ENCODE measurements at regions not wholly inside any gene's neighbourhood (a gene's known extent, or its start where the extent isn't known, plus 50 kb on each side); places are given as distances from the start of the nearest gene placed in this dataset.

DNA sequence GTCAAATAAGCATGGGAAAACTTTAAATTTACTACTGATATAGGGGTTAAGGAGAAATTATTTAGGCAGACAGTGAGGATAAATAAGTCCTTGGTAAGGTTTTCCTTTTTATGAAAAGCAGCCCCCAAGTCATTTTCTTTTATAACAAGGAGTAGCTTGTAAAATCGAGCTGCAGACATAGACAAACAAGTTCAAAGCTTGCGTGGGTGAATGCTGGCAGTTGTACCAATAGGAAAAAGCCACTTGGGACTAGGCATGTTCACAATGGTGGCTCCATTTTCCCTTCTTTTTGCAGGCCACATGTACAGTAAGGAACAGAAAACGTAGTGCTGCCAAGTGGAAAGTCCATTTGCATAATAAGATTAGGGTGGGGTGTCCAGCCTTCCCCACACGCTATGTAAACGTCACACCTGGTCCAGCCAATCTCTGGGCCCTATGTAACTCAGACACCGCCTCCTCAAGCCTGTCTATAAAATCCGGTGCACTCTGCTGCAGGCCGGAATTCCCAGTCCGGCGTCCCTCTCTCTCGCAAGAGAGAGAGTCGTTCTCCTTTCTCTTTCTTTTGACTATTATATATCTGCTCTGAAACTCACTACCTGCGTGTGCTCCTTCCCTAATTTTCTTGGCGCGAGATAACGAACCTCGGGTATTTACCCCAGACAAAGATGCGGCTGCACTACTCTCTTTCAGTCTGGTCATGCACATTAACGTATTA, 217.1 kb upstream of the MAN1A1 start:
- DNase-seq = no peak

DNA sequence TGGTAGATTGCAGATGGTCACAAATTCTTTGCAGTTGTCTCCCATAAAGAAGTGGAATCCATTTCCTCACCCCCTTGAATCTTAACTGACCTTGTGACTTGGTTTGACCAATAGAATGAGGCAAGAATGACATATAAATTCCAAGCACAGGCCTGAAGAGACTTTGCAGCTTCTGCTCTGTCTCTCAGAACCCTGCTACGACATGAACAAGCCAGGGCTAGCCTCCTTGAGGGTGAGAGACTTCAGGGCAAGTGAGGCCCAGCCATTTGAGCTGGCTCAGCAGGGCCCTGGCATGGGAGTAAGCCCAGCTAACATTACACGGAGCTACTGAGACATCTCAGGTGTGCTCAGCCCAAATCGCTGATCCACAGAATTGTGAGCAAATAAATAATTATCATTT, 216.3 kb upstream of the MAN1A1 start:
- no peak for DNase-seq

DNA sequence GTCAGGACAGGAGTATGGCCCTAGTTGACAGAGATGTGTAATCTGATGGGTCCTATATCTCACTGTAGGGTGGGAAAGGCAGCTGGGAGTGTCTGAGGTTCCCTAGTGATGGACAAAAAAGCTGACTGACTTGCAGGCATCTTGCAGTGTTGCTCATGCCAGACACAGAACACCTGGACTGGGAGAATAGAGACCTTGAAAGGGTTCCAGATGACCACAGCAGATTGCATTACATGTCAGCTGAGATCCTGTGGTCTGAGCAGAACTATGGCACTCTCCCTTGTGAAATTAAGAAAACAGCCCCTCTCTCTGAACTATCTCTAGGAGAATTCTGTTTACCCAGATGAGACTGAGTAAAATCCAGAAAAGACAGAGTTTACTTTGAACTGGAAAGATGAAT, 212.6 kb upstream of the MAN1A1 start:
- no peak for DNase-seq

DNA sequence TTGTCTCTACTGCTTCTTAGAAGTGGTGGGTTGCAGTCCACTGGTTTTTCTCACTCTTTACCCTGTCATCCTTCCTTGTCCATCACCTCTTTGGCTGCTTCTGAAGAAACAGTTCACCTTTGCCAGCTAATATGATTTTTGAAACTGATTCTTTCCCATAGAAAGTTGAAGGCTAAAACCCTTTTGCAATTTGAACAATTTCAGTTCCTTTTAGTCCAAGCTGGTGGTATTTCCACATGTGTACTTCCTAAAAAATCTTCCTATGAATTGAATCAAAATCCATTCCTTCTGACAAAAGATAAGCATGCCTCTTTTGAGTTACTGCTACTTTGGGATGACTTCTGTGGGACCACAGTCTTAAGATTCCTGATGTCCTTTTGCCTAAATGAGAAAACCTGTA, 210.0 kb upstream of the MAN1A1 start:
- DNase-seq = no peak

DNA sequence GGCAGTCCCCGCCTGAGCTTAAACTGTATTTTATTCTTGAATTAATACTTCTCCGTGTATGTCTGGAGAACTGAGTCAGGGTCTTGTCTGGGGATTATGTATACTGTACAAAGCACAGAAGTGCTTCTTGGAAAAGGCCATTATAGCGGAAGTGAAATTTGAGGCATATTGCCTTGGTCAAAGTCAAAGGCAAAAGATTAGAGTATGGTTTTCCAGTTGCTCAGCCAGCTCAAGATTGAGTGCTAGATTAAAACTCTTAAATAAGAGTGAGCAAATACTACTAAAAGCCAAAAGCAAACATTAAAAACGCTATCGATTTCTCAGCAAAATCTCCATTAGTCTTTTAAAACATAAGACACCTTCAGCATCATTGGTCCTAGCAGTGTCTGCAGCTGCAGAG, 207.7 kb upstream of the MAN1A1 start:
- DNase-seq = no peak

DNA sequence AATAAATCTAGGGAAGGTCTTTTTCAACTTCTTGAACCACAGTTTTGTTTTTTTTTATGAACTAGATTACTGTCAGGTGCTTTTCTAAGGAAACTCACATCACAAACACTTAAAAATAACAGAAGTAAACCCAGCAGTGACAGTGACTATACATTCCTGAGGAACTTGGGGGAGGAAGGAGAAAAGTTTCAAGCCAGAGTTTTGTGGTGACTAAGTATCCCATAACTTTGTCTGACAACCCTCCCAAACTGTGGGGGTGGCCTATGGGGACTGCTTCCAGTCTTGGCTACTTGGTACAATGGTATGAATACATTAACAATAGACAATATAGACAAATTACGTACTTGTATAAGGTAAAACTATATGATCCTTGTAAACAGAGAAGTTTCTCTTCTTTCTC, 202.5 kb upstream of the MAN1A1 start:
- DNase-seq = no peak

DNA sequence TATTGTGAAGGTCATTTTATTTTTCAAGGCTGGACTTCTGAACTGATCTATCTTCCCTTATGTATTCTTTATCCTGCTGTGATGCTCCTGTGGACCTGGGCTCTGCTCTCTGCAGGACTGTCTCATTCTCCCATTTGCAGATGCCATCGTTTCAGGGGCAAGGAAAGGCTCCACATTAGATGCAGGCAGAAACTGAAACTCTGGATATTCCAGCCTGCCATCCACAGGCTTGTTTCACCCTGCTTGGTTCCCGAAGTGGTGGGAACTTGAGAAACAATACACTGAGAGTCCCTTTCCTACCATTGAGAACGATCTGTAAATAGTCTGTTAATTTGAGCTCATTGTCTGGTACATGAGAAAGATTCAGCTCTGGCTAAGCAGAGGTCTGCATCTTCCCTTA, 197.5 kb upstream of the MAN1A1 start:
- no peak for DNase-seq

DNA sequence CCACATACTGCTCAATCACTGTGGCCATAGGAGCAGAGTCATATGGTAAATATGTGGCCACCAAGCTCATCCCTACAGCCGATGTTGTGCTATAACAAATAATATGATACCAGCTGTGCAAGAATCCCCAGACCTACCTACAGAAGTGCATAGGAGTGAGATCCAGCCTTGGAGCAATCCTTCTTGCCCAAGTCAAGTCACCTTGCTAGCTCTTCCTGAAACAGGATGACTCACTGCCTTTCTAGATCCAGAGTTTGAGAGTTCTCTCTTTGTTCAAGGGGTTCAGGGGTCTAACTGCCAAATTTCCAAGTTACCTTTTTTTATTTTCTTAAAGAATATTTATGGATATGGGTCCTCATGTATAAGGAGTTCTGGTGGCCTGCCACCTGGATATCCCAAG, 195.7 kb upstream of the MAN1A1 start:
- no peak for DNase-seq

DNA sequence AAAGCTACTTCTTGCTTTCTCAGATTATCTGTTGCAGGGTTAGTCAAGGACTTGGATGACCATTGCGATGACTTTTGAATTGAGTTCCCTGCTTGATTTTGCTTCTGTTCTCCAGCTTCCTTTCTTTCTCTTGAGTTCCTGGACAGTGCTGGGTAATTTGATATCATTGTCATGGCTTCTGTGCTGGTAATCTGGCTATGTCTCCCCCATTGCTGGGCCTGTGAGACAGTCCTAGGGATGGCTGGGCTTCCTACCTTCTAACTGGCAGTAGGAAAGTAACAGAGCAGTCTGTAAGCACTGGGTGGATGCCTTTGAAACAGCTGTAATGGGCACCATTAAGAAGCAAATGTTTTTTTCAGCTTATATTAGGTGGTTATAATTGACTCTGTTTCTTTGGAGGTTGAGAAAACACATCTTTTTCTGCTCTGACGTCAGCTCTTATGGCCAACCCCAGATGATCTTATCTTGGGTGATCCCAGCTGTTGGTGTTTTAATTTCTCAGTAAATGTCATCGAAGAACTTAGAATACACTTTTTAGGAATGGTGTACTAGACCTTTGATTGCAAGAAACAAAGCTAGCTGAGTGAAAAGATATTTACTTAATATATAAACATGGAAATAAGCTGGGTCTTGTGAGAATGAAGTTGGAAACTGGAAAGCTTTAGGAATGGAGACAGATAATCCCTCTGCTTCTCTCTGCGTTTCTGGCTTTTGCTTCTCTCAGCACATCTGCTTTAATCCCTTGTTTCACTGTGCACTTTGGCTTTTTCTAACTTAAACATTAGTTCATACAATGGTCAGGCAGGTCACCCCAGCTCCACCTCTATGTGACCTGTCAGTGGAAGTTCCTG, 195.0 kb upstream of the MAN1A1 start:
- DNase-seq = no peak

DNA sequence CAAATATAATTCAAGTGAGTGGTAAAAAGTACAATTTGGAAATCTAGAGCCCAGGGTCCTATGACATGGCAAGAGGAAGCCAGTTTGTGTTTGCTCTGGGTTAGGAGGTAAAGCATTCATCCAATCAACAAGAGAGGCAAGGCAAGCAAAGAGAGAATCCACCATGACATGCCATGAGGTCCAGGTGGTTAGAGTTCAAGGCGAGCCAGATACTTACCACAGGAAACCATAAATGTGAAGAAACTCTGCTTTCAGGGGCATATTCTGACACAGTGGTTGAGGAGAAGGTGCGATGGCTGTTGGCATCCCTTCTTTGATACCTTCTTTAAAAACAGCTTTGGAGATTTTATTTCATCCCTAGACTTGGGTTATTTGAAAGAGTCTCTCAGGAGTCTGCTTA, 193.8 kb upstream of the MAN1A1 start:
- no peak for DNase-seq

DNA sequence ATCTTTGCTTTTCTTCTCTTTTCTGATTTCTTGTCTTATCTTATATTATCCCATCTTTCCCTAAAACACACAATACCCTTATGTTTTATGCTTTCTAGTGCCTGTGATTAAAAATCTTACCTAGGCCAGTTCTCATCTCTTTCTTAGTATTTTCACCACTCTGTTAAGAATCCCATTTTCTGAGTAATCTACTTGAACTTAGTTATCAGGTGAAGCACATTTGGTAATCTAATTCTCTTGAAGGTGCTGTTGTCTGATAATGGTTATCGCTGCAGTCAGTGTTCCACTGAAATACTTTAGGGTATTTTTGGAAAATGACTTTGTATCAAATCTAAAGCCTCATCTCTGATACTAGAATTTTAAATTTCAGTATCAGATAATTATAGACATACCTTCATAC, 192.5 kb upstream of the MAN1A1 start:
- DNase-seq = no peak

DNA sequence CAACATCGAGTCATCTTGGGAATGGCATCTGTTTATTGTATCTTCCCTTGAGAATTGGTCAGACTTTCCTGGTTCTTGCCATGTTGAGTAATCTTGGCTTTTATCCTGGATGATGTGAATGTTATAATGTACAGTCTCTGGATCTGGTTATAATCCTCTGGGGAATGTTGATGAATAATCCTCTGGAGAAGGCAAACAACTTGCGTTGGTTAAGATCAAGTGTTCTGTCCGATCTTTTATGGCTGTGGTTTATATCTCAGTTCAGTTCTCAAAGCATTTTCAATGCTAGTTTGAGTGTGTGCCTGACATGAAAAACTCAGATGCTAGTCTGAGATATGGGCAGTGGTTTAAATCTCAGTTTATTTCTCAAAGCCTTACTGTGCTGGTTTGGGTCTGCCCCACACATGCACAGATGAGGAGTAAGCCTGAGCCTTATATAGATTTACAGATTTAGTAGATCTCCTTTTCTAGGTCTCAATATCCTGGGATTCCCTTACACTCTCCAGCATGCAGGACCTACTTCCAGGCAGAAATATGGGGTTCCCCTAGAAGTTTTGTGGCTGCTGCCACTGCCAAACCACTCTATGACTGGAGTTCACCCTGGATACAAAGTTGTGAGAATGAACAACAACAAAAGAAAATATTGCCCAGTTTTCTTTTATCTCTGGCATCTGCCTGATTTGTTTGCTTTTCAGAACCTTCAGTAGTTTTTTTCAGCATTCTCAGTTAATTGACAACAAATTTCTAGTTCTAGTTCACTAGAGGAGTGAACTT, 191.8 kb upstream of the MAN1A1 start:
- DNase-seq = no peak

DNA sequence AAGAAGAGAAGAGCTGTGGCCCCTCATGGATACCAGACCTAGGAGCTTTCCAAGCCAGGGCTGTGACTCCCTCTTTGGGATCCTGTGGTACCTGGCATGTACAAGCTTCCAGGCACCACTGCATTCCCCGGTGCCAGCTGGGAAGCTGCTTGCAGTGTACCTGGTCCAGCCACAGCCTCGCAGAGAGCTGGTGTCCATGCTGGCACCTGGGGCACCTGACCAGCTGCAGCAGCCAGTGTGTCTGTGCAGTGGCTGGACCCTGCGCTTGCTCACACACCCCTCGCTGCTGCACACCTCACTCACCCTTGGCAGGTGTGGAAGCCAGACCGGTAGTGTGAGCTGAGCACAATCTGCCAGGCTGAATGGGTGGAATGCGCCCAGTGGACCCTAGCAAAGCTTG, 190.9 kb upstream of the MAN1A1 start:
- DNase-seq = no peak

DNA sequence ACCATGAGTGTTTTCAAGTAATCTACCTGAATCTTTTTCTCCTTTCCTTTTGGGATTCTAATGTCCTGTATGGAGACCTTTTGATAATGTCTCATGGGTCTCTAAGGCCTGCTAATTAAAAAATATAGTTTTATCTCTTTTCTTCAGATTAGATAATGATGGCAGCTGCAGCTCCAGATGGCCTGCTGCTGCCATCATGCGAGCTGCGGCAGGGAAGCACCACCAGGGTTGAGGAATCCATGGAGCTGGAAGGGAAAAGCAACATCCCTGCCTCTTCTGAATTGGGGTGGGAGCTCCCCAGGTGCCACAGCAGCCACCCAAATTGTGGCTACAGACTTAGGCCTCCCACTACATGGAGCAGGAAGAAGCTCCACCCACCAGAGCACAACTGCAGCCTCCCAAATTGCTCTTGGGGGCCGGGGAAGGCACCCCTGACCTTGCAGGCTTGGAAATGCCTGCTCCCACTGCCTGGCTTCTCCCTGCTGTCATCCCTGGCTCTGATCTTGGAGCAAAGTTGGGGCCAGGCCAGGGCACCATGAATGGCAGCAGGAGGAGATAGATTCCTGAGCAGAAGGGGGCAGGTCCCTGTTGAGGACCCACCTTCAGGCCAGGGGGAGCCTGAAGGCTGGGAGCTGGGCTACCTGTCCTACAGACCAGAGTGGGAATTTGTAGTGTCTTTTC, 189.6 kb upstream of the MAN1A1 start:
- no peak for DNase-seq

DNA sequence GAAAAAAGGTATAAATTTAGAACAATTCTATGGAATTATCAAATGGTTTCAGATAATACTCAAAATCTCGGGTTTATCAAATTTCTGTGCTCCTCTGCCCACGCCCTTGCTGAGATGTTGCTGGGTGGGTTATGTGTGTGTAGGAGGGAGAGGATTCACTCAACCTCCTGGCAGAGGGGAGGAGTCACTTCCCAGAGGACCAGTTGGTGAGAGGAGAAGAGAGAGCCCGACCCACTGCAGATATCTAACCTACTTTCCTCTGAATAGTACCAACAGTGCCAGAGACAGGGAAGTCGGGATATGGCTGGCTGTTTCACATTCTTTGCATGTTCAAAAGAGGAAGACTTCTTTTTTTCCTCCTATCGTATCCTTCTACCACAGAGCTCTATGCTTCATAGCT, 187.1 kb upstream of the MAN1A1 start:
- DNase-seq = no peak

DNA sequence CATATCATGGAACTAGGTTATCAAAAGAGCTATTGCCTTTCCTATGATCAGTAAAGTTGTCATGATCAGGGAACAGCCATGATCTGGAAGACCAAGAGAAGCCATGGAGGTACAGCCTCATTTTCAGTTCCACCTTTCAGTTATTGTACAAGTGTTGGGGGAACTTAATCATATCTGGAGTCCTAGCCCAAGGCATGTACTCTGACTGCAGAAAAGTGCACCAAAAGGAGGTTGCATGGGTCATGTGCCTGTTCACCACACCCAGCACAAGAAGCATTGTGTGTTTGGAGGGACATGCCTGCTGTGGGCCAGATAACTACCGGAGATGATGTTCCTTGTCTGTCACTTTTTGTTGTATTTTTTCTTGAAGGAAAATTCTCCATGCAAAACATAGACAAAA, 185.8 kb upstream of the MAN1A1 start:
- no peak for DNase-seq

DNA sequence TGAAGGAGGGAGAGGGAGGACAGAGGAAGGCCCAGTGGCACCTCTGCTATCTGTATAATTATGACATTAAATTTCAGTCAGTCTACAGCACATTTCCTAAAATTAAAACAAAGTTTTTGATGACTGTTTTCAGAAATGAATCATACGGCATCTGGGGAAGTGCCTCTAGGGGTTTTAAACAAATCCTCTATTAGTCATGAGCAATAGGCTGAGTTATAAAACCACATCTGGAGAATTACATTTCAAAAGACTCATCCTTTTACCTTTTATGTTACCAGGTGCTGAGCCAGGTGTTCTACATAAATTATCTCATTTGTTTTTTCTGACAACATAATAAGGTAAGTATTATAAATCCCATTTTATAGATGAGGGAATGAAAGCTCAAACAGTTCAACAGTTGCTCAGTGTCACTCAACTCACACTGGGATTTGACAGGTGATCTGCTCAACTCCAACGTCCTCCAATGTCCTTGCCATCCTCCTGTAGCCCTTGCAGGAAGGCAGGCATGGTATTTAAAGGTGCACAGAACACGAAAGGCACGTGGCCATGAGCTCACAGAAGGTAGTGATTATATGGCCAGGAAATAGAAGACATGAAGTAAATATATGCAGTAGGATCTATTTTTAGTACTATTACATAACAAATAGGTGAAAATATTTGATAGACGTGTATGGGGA, 184.2 kb upstream of the MAN1A1 start:
- DNase-seq = no peak

DNA sequence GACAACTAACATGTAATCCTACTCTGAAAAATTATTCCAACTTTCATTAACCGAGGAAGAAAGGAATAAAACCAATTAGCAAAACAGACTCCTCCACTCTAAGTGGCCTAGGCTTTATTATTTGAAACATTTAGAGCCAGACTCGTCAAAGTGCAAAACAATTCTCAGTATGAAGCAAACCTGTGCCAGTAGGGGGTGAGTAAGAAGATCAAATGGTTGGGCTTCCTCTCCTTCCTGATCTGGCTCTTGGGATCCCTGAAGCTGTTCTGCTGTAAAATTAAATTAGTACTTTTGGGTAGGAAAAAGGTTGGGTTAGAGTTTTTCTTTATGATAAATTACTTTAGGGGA, 177.6 kb upstream of the MAN1A1 start:
- DNase-seq = no peak

DNA sequence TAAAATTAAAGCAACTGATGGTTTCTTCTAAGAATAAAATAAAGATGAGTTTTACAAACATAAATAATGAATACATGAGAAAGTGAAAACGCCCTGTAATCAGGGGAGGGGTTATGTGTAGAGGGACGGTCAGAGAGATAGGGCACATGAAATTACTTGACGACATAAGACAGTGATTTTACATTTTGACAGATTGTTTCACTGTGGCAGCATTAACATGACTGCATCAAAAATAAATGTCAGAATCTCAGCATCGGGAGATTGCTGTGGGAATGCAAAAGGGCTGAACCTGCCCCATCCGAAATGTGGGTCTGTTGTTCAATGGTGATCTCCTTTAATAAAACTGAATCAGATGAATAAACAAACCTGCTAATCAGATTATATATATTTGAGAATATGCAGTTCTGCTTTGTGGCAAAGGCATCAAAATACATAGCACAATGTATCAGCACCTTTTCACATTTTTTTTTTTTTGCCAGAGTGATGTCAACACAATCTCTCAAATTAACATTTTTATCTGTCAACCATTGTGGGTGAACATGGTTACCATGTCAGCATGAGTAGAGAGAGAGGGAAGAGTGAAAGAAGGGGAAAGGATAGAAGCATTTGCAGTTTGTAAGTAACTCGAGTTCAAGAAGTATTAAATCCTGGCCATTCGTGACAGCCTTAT, 177.1 kb upstream of the MAN1A1 start:
- no peak for DNase-seq

DNA sequence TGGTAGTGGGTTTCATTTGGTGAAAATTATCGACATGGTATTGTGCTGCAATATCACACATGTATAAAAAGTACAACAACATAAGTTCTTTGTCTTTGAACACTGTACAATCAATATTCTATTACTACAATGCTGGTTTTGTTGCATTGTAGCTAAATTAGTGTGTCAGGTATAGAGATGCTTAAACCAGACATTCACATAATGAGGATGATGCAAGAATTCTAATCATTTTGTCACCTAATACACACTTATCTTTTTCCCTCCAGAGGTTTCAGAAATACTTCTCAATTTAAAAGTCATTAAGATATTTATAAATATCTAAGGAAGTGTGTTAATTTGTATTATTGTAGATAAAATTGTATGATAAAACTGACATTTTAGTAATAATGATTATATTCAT, 174.8 kb upstream of the MAN1A1 start:
- no peak for DNase-seq

DNA sequence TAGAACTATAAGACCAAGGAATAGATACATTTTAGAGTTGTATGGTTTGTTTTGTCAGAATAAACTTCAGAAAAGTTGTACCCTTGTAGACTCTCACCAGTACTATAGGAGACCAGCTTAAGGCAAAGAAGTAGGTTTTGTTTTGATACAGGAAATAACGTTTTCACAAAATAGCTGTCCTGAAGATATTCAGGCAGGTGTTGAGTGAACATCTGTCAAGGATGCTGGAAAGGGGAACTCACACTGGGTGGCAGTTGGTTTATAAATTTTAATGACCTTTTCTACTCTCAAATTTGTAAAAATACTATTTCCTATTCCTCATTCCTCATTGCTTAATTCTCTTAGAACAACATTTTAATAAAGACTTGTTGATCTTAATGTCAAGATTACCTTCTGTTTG, 174.0 kb upstream of the MAN1A1 start:
- no peak for DNase-seq

DNA sequence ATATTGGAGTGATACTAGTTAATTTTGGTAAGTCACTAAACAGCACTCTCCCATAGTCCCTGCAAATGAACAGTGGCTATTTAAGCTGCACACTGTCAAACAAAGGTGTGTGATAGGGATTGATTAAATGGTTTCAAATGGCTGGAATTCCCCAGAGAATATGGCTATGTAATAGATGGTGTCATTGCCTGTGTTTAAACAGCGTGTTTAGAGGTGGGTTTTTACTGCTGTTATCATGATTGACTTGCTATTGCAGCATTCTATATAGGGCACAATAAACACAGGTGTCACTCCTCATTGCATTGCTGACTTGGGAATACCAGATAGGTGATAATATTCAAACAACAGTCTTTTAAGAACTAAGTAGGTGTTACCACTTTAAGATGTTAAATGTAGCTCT, 171.7 kb upstream of the MAN1A1 start:
- no peak for DNase-seq
